Stomach (tissue), 8 donors: ENCODE measurements at regions not wholly inside any gene's neighbourhood (a gene's known extent, or its start where the extent isn't known, plus 50 kb on each side); places are given as distances from the start of the nearest gene placed in this dataset.

ENCODE experiments used
- DNase-seq, 2 donors: peaks; one replicate each; pipeline versions ENCODE4 v3.0.0 to v3.0.0-alpha.2; 2013 to 2019
- H3K27ac ChIP-seq, 5 donors: fragments of 200-600 bp in 4 of 5; sonication (generic) in 4 of 5; one replicate each; pipeline ENCODE4 v1.5.1; 2013 to 2019; ENCODE audit warnings: mild to moderate bottlenecking in 1 of 5, moderate library complexity in 1 of 5
- H3K27me3 ChIP-seq, 3 donors: fragments of 200-600 bp; sonication (generic); one replicate each; pipeline ENCODE4 v1.5.1; 2017 to 2019; ENCODE audit warnings: mixed run types in 1 of 3
- H3K36me3 ChIP-seq, 4 donors: fragments of 200-600 bp; sonication (generic); 1 replicate in 3 of 4; 2 replicates in 1 of 4; pipeline ENCODE4 v1.5.1; 2016 to 2019
- H3K4me1 ChIP-seq, 4 donors: fragments of 200-600 bp; sonication (generic); one replicate each; pipeline ENCODE4 v1.5.1; 2016 to 2019
- H3K4me3 ChIP-seq, 4 donors: fragments of 200-600 bp; sonication (generic) in 3 of 4; one replicate each; pipeline ENCODE4 v1.5.1; 2016 to 2019; ENCODE audit warnings: mild to moderate bottlenecking in 1 of 4
- H3K9me3 ChIP-seq, 4 donors: fragments of 200-600 bp; sonication (generic); one replicate each; pipeline ENCODE4 v1.5.1; 2016 to 2019
- EP300 ChIP-seq: sonication (generic); formaldehyde crosslinking; IDR thresholded peaks from one replicate; pipeline ENCODE4 v1.6.1; 2017; ENCODE audit warnings: antibody characterized with exemption
- POLR2A ChIP-seq, 4 donors: fragments of 450-650 bp; IDR thresholded peaks; one replicate each; pipeline ENCODE4 v1.6.1; 2016; ENCODE audit warnings: antibody characterized with exemption in 4 of 4, control low read depth in 2 of 4, mild to moderate bottlenecking in 1 of 4, moderate library complexity in 1 of 4
- POLR2AphosphoS5 ChIP-seq, 3 donors: sonication (generic); formaldehyde crosslinking; IDR thresholded peaks; one replicate each; pipeline ENCODE4 v1.6.1; 2016; ENCODE audit warnings: antibody characterized with exemption in 3 of 3
- WGBS, 5 donors: extraction: QIAGEN DNeasy Blood & Tissue Kit in 3 of 5; methylation state at CpG; one replicate each; pipeline versions ENCODE4 v1.1.5 to v1.1.7; 2013 to 2018; 5-methylcytosine and 5-hydroxymethylcytosine counted together
- intact Hi-C: fragments of 100-400 bp; cut with DNase I; formaldehyde crosslinking; loops from one replicate; pipeline ENCODE4 v1.15.1; 2023; ENCODE audit warnings: low total_unique reads
- TF ChIP-seq, protein P1 (sequence below), 7 experiments: fragments of 450-650 bp in 4 of 7; fragments of 200-600 bp in 3 of 7; sonication (generic) in 3 of 7; IDR thresholded peaks; one replicate each; pipeline ENCODE4 v1.5.1; 2016 to 2019; ENCODE audit warnings: antibody characterized with exemption in 7 of 7, control low read depth in 2 of 7, mild to moderate bottlenecking in 1 of 7
- donor health status: healthy with polysubstance abuse.
- donor health status: Bipolar disorder and iron deficiency.
- donor health status: healthy.

- no peak overlapping the region for H3K4me3 ChIP-seq
- no peak overlapping the region for H3K27ac ChIP-seq
- 64 to 78% (median 70%) methylated on average over 2 of the region's 2 CpGs for WGBS, 5 donors
- H3K9me3 ChIP-seq = no peaks in the 10 kb centered on the region
- H3K27me3 ChIP-seq = no peaks in the 10 kb centered on the region
- H3K36me3 ChIP-seq = no peaks in the 10 kb centered on the region
- no peak for TF ChIP-seq POLR2A (IDR thresholded peaks at IDR 0.05)
- TF ChIP-seq EP300 = no peak
- TF ChIP-seq, protein P1, sequence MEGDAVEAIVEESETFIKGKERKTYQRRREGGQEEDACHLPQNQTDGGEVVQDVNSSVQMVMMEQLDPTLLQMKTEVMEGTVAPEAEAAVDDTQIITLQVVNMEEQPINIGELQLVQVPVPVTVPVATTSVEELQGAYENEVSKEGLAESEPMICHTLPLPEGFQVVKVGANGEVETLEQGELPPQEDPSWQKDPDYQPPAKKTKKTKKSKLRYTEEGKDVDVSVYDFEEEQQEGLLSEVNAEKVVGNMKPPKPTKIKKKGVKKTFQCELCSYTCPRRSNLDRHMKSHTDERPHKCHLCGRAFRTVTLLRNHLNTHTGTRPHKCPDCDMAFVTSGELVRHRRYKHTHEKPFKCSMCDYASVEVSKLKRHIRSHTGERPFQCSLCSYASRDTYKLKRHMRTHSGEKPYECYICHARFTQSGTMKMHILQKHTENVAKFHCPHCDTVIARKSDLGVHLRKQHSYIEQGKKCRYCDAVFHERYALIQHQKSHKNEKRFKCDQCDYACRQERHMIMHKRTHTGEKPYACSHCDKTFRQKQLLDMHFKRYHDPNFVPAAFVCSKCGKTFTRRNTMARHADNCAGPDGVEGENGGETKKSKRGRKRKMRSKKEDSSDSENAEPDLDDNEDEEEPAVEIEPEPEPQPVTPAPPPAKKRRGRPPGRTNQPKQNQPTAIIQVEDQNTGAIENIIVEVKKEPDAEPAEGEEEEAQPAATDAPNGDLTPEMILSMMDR (IDR thresholded peaks at IDR 0.05) = no peak
- TF ChIP-seq POLR2AphosphoS5 (IDR thresholded peaks at IDR 0.05) = no peak
- no peak for DNase-seq
- intact Hi-C loops = no loop called here
- H3K4me1 ChIP-seq = no peaks in the 10 kb centered on the region
These were observed 226.4 kb upstream of the KIRREL3 start for GRCh38 chr11:127226949-127227348.

DNA sequence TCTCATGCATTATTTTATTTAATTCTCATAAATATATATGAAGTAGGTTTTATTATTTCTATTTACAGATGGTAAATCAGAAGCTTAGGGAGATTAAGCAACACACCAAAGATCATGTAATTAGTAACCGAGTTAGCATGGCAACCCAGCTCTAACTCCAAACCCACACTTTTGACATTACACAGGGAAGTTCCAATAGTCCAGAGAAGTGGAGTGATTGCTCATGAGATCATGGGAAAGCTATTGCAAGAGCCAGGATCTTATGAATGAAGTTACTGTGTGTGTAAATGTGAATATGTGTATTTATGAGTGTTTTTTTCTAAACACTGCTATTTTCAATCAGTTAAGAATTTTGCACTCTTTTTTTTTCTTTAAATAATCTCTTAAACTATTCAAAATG is 225.8 kb upstream of the KIRREL3 start:
- TF ChIP-seq, protein P1 (IDR thresholded peaks at IDR 0.05) = no peak
- TF ChIP-seq POLR2AphosphoS5 (IDR thresholded peaks at IDR 0.05) (no peak), POLR2A (IDR thresholded peaks at IDR 0.05) (no peak), EP300 (no peak)
- DNase-seq = peak in 1 of 2 donors; percentile 52
- Histone ChIP-seq H3K27me3 (no peaks in the 10 kb centered on the region), H3K4me1 (no peaks in the 10 kb centered on the region), H3K4me3 (no peak overlapping the region), H3K27ac (no peak overlapping the region), H3K36me3 (no peaks in the 10 kb centered on the region), H3K9me3 (no peaks in the 10 kb centered on the region)
- intact Hi-C loops = no loop called here
- 68 to 81% (median 69%) methylated on average over 1 of the region's 1 CpG for WGBS, 5 donors

DNA sequence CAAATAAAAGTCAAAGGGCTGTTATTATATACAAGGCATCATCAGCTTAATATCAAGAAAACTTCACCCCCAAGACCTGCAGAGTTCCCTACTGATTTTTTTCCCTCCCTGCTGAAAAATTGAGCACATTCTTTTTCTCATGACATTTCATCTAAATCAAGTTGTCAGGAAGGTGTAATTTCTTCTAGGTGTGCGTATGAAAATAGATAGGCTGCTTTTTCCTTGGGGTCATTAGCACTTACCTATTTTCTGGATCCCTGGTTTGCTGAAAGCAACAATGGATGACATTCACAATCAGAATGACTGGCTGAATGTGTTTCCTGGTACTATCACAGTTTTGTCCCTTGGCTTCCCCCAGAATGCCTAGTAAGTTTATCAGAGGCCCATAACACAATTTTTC is 225.0 kb upstream of the KIRREL3 start:
- TF ChIP-seq EP300 = no peak
- no peak for TF ChIP-seq POLR2A (IDR thresholded peaks at IDR 0.05)
- no peak for TF ChIP-seq POLR2AphosphoS5 (IDR thresholded peaks at IDR 0.05)
- TF ChIP-seq, protein P1 (IDR thresholded peaks at IDR 0.05) = no peak
- intact Hi-C loops = no loop called here
- H3K9me3 ChIP-seq = no peaks in the 10 kb centered on the region
- H3K4me3 ChIP-seq = no peak overlapping the region
- H3K4me1 ChIP-seq = no peaks in the 10 kb centered on the region
- 65 to 89% (median 81%) methylated on average over 1 of the region's 1 CpG for WGBS, 5 donors
- no peak overlapping the region for H3K27ac ChIP-seq
- DNase-seq = no peak
- no peaks in the 10 kb centered on the region for H3K36me3 ChIP-seq
- peaks cover 0 to 2% (median 0%) of the 10 kb centered on the region in 3 donors for H3K27me3 ChIP-seq

- intact Hi-C loops = no loop called here
- DNase-seq = peak in 1 of 2 donors; percentile 7
- Histone ChIP-seq H3K4me1 (no peaks in the 10 kb centered on the region), H3K27ac (no peak overlapping the region), H3K36me3 (no peaks in the 10 kb centered on the region), H3K4me3 (no peak overlapping the region), H3K27me3 (peaks cover 0 to 3% (median 0%) of the 10 kb centered on the region in 3 donors), H3K9me3 (no peaks in the 10 kb centered on the region)
- TF ChIP-seq, protein P1 (IDR thresholded peaks at IDR 0.05) = no peak
- TF ChIP-seq POLR2A (IDR thresholded peaks at IDR 0.05) (no peak), POLR2AphosphoS5 (IDR thresholded peaks at IDR 0.05) (no peak), EP300 (no peak)
- 55 to 70% (median 56%) methylated on average over 2 of the region's 2 CpGs for WGBS, 5 donors
These were observed 223.7 kb upstream of the KIRREL3 start for GRCh38 chr11:127224276-127224675.
